HL-60 (cell line): ENCODE measurements at regions not wholly inside any gene's neighbourhood (a gene's known extent, or its start where the extent isn't known, plus 50 kb on each side); places are given as distances from the start of the nearest gene placed in this dataset.

Source experiments
- CTCF ChIP-seq: IDR thresholded peaks from one replicate; pipeline ENCODE4 v1.5.1; 2011; ENCODE audit warnings: low read length, control low read depth, inconsistent platforms; ENCODE audit not compliant: insufficient read depth
- GABPA ChIP-seq: IDR thresholded peaks from 2 replicates; pipeline ENCODE4 v1.6.1; 2012; ENCODE audit warnings: low read depth
- REST ChIP-seq: IDR thresholded peaks from 2 replicates; pipeline ENCODE4 v1.6.1; 2012; ENCODE audit warnings: low read depth; ENCODE audit not compliant: insufficient replicate concordance

GRCh38 chr6:101241442-101241841 lies 152.1 kb upstream of the GRIK2 start:
- TF ChIP-seq CTCF (no peak), GABPA (no peak), REST (no peak)
